Endothelial cell of umbilical vein (primary cell): ENCODE measurements at regions not wholly inside any gene's neighbourhood (a gene's known extent, or its start where the extent isn't known, plus 50 kb on each side); places are given as distances from the start of the nearest gene placed in this dataset.

Experiments
- CTCF ChIP-seq, 2 donors: IDR thresholded peaks; 1 replicate in 1 of 2; 2 replicates in 1 of 2; pipeline ENCODE4 v1.5.1; 2011; ENCODE audit warnings: low read length in 2 of 2, mild to moderate bottlenecking in 2 of 2, moderate library complexity in 2 of 2, control low read depth in 1 of 2, inconsistent platforms in 1 of 2, low read depth in 1 of 2; ENCODE audit not compliant: insufficient read depth in 1 of 2; ENCODE audit errors: extremely low read depth in 1 of 2
- EZH2 ChIP-seq: IDR thresholded peaks from 2 replicates; pipeline ENCODE4 v1.6.1; 2012; ENCODE audit warnings: borderline replicate concordance, low read depth, mild to moderate bottlenecking, moderate library complexity, low read length, inconsistent platforms; ENCODE audit not compliant: severe bottlenecking
- POLR2A ChIP-seq: IDR thresholded peaks from 2 replicates; pipeline ENCODE4 v1.6.1; 2012; ENCODE audit warnings: low read depth, mild to moderate bottlenecking, control low read depth, low read length
- POLR2AphosphoS5 ChIP-seq: IDR thresholded peaks from 2 replicates; pipeline ENCODE4 v1.6.1; 2012; ENCODE audit warnings: low read depth, mild to moderate bottlenecking, control low read depth, low read length, moderate library complexity; ENCODE audit not compliant: insufficient read depth

- TF ChIP-seq CTCF (IDR thresholded peaks at IDR 0.05; ENCODE audit: extremely low read depth in 1 of 2, insufficient read depth in 1 of 2, low read depth in 1 of 2, low read length in 2 of 2): no peak
- TF ChIP-seq POLR2A: no peak
- no peak for TF ChIP-seq EZH2
- TF ChIP-seq POLR2AphosphoS5: no peak
Measured at GRCh38 chr18:24837066-24837465, 376.6 kb downstream of the HRH4 start.
